ENCODE measurements at regions not wholly inside any gene's neighbourhood (a gene's known extent, or its start where the extent isn't known, plus 50 kb on each side); places are given as distances from the start of the nearest gene placed in this dataset.

DNA sequence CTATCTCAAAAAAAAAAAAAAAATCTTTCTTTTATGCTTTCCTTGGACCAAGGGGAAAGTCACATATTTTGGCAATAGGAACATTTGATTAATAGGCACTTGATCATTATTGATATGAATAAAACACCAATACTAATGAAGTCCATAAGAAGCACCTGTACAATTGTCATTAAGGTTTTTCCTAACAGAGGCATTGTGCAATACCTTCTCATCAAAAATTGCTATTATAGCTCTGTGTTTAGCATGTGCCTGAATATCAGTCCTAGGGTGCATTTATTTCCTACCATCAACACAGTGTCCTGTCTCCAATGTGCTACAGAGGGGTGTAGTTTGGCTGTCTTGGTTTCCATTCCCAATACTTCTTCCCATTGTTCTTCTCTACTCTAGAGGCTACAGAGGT, 483.8 kb upstream of the SPRED2 start:
- TF ChIP-seq ASH2L (IDR thresholded peaks at IDR 0.05; ENCODE audit: low read length): no peak
- TF ChIP-seq SP2 (IDR thresholded peaks at IDR 0.05; ENCODE audit: low read length): no peak
- TF ChIP-seq JUND (IDR thresholded peaks at IDR 0.05; ENCODE audit: low read length): no peak
- no peak for TF ChIP-seq POLR2AphosphoS5 (IDR thresholded peaks at IDR 0.05; ENCODE audit: low read depth, low read length)
- no peak for TF ChIP-seq SRF (IDR thresholded peaks at IDR 0.05; ENCODE audit: low read depth, low read length)
- no peak for TF ChIP-seq CBX8 (IDR thresholded peaks at IDR 0.05; ENCODE audit: borderline replicate concordance, low read depth, low read length)
- TF ChIP-seq TAF1 (IDR thresholded peaks at IDR 0.05; ENCODE audit: low read depth, low read length): no peak
- TF ChIP-seq, protein P1, sequence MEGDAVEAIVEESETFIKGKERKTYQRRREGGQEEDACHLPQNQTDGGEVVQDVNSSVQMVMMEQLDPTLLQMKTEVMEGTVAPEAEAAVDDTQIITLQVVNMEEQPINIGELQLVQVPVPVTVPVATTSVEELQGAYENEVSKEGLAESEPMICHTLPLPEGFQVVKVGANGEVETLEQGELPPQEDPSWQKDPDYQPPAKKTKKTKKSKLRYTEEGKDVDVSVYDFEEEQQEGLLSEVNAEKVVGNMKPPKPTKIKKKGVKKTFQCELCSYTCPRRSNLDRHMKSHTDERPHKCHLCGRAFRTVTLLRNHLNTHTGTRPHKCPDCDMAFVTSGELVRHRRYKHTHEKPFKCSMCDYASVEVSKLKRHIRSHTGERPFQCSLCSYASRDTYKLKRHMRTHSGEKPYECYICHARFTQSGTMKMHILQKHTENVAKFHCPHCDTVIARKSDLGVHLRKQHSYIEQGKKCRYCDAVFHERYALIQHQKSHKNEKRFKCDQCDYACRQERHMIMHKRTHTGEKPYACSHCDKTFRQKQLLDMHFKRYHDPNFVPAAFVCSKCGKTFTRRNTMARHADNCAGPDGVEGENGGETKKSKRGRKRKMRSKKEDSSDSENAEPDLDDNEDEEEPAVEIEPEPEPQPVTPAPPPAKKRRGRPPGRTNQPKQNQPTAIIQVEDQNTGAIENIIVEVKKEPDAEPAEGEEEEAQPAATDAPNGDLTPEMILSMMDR (IDR thresholded peaks at IDR 0.05; ENCODE audit: control extremely low read depth in 1 of 3, insufficient read depth in 1 of 3, low read depth in 1 of 3, low read length in 3 of 3): no peak
- no peak for TF ChIP-seq RAD21 (IDR thresholded peaks at IDR 0.05 in 1 of 2, conservative IDR thresholded peaks at IDR 0.05 in 1 of 2; ENCODE audit: low read depth in 2 of 2, low read length in 2 of 2)
- TF ChIP-seq, protein P2, sequence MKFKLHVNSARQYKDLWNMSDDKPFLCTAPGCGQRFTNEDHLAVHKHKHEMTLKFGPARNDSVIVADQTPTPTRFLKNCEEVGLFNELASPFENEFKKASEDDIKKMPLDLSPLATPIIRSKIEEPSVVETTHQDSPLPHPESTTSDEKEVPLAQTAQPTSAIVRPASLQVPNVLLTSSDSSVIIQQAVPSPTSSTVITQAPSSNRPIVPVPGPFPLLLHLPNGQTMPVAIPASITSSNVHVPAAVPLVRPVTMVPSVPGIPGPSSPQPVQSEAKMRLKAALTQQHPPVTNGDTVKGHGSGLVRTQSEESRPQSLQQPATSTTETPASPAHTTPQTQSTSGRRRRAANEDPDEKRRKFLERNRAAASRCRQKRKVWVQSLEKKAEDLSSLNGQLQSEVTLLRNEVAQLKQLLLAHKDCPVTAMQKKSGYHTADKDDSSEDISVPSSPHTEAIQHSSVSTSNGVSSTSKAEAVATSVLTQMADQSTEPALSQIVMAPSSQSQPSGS (IDR thresholded peaks at IDR 0.05; ENCODE audit: low read length): no peak
- no peak for TF ChIP-seq RFX5 (IDR thresholded peaks at IDR 0.05; ENCODE audit: borderline replicate concordance, low read depth, low read length)
- no peak for TF ChIP-seq TBP (IDR thresholded peaks at IDR 0.05; ENCODE audit: low read depth, low read length)
